Gastroesophageal sphincter (tissue), 3 donors: ENCODE measurements at regions not wholly inside any gene's neighbourhood (a gene's known extent, or its start where the extent isn't known, plus 50 kb on each side); places are given as distances from the start of the nearest gene placed in this dataset.

Source experiments
- EP300 ChIP-seq: sonication (generic); formaldehyde crosslinking; IDR thresholded peaks from one replicate; pipeline ENCODE4 v1.6.1; 2017; ENCODE audit warnings: antibody characterized with exemption, mild to moderate bottlenecking
- POLR2A ChIP-seq, 2 donors: fragments of 450-650 bp; IDR thresholded peaks; one replicate each; pipeline ENCODE4 v1.6.1; 2017; ENCODE audit warnings: antibody characterized with exemption in 2 of 2, mild to moderate bottlenecking in 2 of 2, moderate library complexity in 1 of 2
- POLR2AphosphoS5 ChIP-seq: sonication (generic); formaldehyde crosslinking; IDR thresholded peaks from one replicate; pipeline ENCODE4 v1.6.1; 2017; ENCODE audit warnings: antibody characterized with exemption
- TF ChIP-seq, protein P1 (sequence below), 4 experiments: fragments of 200-600 bp in 2 of 4; fragments of 450-650 bp in 2 of 4; sonication (generic) in 1 of 4; IDR thresholded peaks; one replicate each; pipeline ENCODE4 v1.5.1; 2017 to 2019; ENCODE audit warnings: antibody characterized with exemption in 4 of 4, mild to moderate bottlenecking in 2 of 4, moderate library complexity in 2 of 4

DNA sequence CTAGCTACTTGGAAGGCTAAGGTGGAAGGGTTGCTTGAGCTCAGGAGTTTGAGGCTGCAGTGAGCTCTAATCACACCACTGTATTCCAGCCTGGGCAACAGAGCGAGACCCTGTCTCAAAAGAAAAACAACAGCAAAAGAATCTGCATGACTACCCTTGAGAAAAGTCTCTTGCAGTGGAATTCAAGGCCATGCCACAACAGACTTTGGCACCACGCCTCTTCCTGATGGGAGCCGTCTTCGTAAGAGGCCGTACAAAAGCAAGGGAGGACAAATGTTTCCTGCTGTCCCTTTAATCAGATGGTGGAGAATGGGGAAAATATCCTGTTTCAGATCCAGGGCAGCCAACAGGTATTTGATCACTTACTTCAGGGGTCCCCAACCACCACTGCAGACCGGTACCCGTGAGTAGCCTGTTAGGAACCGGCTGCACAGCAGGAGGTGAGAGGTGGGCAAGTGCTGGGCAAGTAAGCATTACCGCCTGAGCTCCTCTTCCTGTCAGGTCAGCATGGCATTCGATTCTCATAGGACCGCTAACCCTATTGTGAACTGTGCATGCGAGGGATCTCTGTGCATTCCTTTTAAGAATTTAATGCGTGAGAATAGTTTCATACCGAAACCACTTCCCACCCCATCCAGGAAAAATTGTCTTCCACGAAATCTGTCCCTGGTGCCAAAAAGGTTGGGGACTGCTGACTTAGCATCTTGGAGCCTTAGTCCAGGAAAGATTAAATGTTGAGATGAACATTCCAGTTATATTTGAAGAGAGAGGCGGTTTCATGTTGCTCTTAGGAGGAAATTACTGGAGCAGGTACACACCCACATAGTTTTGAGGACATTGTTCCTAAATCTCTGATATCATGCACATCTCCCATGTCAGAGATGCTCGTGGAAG, 94.4 kb upstream of the XPO1 start:
- TF ChIP-seq, protein P1, sequence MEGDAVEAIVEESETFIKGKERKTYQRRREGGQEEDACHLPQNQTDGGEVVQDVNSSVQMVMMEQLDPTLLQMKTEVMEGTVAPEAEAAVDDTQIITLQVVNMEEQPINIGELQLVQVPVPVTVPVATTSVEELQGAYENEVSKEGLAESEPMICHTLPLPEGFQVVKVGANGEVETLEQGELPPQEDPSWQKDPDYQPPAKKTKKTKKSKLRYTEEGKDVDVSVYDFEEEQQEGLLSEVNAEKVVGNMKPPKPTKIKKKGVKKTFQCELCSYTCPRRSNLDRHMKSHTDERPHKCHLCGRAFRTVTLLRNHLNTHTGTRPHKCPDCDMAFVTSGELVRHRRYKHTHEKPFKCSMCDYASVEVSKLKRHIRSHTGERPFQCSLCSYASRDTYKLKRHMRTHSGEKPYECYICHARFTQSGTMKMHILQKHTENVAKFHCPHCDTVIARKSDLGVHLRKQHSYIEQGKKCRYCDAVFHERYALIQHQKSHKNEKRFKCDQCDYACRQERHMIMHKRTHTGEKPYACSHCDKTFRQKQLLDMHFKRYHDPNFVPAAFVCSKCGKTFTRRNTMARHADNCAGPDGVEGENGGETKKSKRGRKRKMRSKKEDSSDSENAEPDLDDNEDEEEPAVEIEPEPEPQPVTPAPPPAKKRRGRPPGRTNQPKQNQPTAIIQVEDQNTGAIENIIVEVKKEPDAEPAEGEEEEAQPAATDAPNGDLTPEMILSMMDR (IDR thresholded peaks at IDR 0.05), result no peak
- TF ChIP-seq POLR2A (IDR thresholded peaks at IDR 0.05), result no peak
- no peak for TF ChIP-seq EP300
- TF ChIP-seq POLR2AphosphoS5, result no peak
